Gastroesophageal sphincter (tissue), 4 donors: ENCODE measurements at regions not wholly inside any gene's neighbourhood (a gene's known extent, or its start where the extent isn't known, plus 50 kb on each side); places are given as distances from the start of the nearest gene placed in this dataset.

Experiments used
- ATAC-seq: fragments of 150-250 bp; one replicate; pipeline ENCODE4 v1.9.1; 2016; ENCODE audit warnings: mild to moderate bottlenecking, moderate library complexity
- H3K27ac ChIP-seq, 4 donors: fragments of 200-600 bp; sonication (generic) in 3 of 4; 1 replicate in 3 of 4; 2 replicates in 1 of 4; pipeline ENCODE4 v1.5.1; 2016 to 2019
- H3K27me3 ChIP-seq: fragments of 200-600 bp; sonication (generic); one replicate; pipeline ENCODE4 v1.5.1; 2019
- H3K36me3 ChIP-seq, 2 donors: fragments of 200-600 bp; sonication (generic); one replicate each; pipeline ENCODE4 v1.5.1; 2019; ENCODE audit warnings: control low read depth in 1 of 2
- H3K4me1 ChIP-seq, 3 donors: fragments of 200-600 bp; sonication (generic); 1 replicate in 2 of 3; 2 replicates in 1 of 3; pipeline ENCODE4 v1.5.1; 2016 to 2019; ENCODE audit warnings: control low read depth in 2 of 3
- H3K4me3 ChIP-seq, 2 donors: fragments of 200-600 bp; sonication (generic); one replicate each; pipeline ENCODE4 v1.5.1; 2019; ENCODE audit warnings: mild to moderate bottlenecking in 1 of 2, moderate library complexity in 1 of 2
- H3K9me3 ChIP-seq, 3 donors: fragments of 200-600 bp; sonication (generic); one replicate each; pipeline ENCODE4 v1.5.1; 2017 to 2019; ENCODE audit warnings: control low read depth in 2 of 3
- EP300 ChIP-seq: sonication (generic); formaldehyde crosslinking; IDR thresholded peaks from one replicate; pipeline ENCODE4 v1.6.1; 2017; ENCODE audit warnings: antibody characterized with exemption, mild to moderate bottlenecking
- POLR2A ChIP-seq, 2 donors: fragments of 450-650 bp; IDR thresholded peaks; one replicate each; pipeline ENCODE4 v1.6.1; 2017; ENCODE audit warnings: antibody characterized with exemption in 2 of 2, mild to moderate bottlenecking in 2 of 2, moderate library complexity in 1 of 2
- POLR2AphosphoS5 ChIP-seq: sonication (generic); formaldehyde crosslinking; IDR thresholded peaks from one replicate; pipeline ENCODE4 v1.6.1; 2017; ENCODE audit warnings: antibody characterized with exemption
- WGBS, 2 donors: methylation state at CpG; one replicate each; pipeline ENCODE4 v1.1.5; 2018; ENCODE audit warnings: low coverage in 1 of 2; 5-methylcytosine and 5-hydroxymethylcytosine counted together
- TF ChIP-seq, protein P1 (sequence below), 4 experiments: fragments of 200-600 bp in 2 of 4; fragments of 450-650 bp in 2 of 4; sonication (generic) in 1 of 4; IDR thresholded peaks; one replicate each; pipeline ENCODE4 v1.5.1; 2017 to 2019; ENCODE audit warnings: antibody characterized with exemption in 4 of 4, mild to moderate bottlenecking in 2 of 4, moderate library complexity in 2 of 4

DNA sequence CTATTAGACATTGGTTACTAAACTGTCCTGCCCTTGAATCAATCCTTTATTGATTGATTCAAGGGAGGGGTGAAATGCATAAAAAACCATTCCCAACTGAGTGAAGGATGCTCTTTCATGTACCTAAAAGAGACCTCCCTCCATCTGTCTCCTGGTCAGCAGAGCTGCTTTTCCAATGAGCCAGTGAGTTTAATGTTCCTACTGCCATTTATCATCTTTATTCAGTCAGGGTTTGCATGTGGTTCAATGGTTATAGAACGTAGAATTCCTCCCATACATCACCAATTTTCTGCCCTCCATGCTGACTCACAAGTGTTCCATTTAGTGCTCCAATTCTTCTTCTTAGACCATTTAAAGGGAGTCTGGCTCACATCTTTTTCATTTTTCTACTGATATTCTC, 199.1 kb upstream of the PCSK5 start:
- H3K4me1 ChIP-seq: no peaks in the 10 kb centered on the region
- ATAC-seq: no peak
- WGBS, 2 donors: 50 to 75% methylated on average over 1 of the region's 1 CpG
- H3K4me3 ChIP-seq: no peak overlapping the region
- no peak overlapping the region for H3K27ac ChIP-seq
- H3K36me3 ChIP-seq: no peaks in the 10 kb centered on the region
- no peaks in the 10 kb centered on the region for H3K27me3 ChIP-seq
- no peaks in the 10 kb centered on the region for H3K9me3 ChIP-seq
- no peak for TF ChIP-seq POLR2A (IDR thresholded peaks at IDR 0.05)
- TF ChIP-seq, protein P1, sequence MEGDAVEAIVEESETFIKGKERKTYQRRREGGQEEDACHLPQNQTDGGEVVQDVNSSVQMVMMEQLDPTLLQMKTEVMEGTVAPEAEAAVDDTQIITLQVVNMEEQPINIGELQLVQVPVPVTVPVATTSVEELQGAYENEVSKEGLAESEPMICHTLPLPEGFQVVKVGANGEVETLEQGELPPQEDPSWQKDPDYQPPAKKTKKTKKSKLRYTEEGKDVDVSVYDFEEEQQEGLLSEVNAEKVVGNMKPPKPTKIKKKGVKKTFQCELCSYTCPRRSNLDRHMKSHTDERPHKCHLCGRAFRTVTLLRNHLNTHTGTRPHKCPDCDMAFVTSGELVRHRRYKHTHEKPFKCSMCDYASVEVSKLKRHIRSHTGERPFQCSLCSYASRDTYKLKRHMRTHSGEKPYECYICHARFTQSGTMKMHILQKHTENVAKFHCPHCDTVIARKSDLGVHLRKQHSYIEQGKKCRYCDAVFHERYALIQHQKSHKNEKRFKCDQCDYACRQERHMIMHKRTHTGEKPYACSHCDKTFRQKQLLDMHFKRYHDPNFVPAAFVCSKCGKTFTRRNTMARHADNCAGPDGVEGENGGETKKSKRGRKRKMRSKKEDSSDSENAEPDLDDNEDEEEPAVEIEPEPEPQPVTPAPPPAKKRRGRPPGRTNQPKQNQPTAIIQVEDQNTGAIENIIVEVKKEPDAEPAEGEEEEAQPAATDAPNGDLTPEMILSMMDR (IDR thresholded peaks at IDR 0.05): no peak
- TF ChIP-seq EP300: no peak
- no peak for TF ChIP-seq POLR2AphosphoS5

DNA sequence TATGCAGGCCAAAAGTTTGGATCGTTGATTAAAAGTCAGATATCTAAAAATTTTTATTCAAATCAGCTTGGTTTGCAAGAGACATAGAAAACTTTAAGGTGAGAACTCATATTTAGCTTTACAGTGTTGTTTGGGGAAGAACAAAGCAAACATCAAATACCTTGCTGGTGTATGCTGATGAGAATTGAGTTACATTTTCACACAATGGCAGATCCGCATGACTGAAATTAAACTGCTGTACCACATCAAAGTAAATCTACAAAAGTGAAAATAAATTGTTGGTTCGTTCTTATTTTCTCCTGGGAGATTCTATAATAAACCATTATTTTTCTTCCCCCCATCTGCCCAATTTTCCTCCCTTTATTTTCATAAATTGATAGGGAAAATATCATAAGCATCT, 198.2 kb upstream of the PCSK5 start:
- H3K36me3 ChIP-seq: no peaks in the 10 kb centered on the region
- H3K4me1 ChIP-seq: no peaks in the 10 kb centered on the region
- H3K9me3 ChIP-seq: no peaks in the 10 kb centered on the region
- WGBS, 2 donors: 76 to 95% methylated on average over 3 of the region's 3 CpGs
- TF ChIP-seq, protein P1 (IDR thresholded peaks at IDR 0.05): no peak
- TF ChIP-seq POLR2AphosphoS5: no peak
- no peak for TF ChIP-seq POLR2A (IDR thresholded peaks at IDR 0.05)
- no peak for TF ChIP-seq EP300
- H3K27ac ChIP-seq: no peak overlapping the region
- no peak for ATAC-seq
- no peak overlapping the region for H3K4me3 ChIP-seq
- H3K27me3 ChIP-seq: no peaks in the 10 kb centered on the region

DNA sequence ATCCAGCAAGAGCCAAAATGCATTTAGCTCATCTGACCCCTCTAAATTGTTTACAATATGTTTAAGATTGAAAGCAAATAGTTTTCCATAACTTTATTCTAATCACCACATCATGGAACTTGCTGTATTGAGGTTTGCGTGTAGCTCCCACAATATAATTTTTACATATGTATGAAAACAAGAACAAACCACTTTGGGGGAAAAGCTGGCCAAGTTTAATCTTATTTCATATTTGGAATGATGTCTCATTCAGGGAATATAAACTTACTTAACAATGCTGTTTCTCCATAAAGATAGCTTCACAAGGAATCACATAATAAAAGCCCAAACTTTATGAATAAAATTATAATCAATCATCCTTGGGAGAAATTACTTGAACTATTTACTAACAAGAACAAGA, 194.6 kb upstream of the PCSK5 start:
- ATAC-seq: no peak
- Histone ChIP-seq H3K27me3 (no peaks in the 10 kb centered on the region), H3K4me3 (no peak overlapping the region), H3K36me3 (no peaks in the 10 kb centered on the region), H3K27ac (no peak overlapping the region), H3K9me3 (no peaks in the 10 kb centered on the region), H3K4me1 (no peaks in the 10 kb centered on the region)
- WGBS, 2 donors: 0 to 75% methylated on average over 1 of the region's 1 CpG
- TF ChIP-seq POLR2AphosphoS5: no peak
- TF ChIP-seq, protein P1 (IDR thresholded peaks at IDR 0.05): no peak
- no peak for TF ChIP-seq EP300
- TF ChIP-seq POLR2A (IDR thresholded peaks at IDR 0.05): no peak

DNA sequence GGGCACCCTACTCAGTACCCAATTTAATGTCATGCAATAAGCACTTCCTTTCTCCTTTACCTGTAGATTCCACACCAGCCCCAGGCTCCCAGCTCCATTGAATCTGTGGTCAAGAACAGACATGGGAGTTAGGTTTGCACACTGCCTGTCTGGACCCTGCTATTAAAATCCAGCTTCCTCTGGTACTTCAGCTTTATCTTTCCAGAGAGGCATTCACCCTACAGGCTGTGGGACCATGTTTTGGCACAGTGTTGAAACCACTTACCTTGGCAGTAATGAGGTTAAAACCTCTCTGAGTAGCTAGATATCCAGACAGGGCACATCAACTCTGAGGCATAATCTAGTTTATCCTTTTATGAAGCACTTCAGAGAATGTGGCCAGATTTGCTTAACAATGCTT, 191.5 kb upstream of the PCSK5 start:
- H3K4me1 ChIP-seq: no peaks in the 10 kb centered on the region
- TF ChIP-seq POLR2A (IDR thresholded peaks at IDR 0.05) (no peak), EP300 (no peak), POLR2AphosphoS5 (no peak)
- TF ChIP-seq, protein P1 (IDR thresholded peaks at IDR 0.05): no peak

DNA sequence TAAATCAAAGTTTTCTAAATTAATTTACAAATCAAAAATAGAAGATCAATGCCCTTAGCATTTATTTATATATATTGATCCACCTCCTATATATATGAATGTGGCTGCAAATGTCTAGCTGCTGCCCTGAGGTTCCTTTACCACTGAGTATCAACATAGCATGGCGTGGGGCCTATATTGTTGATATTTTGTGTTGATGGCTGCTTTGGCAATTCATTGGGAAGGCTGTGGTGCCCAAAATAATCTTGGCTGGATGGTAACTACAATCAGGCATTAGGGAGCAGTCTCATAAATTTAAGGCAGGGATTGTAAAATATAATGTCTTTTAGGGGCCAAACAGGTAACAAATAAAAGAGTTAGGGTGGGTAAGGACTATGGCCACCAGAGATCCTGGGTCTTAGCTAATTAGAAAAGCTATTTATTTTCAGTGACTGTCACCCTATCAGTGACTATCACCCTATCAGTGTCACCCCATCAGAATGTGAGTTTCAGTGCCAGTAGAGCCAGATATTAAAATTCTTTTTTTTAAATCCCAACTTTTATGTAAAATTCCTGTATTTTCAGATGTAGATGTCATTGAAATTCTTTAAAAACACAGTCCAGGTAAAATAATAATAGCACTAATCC, 190.7 kb upstream of the PCSK5 start:
- H3K4me1 ChIP-seq: no peaks in the 10 kb centered on the region
- WGBS, 2 donors: 80 to 86% methylated on average over 1 of the region's 1 CpG
- no peaks in the 10 kb centered on the region for H3K36me3 ChIP-seq
- no peak for TF ChIP-seq EP300
- TF ChIP-seq, protein P1 (IDR thresholded peaks at IDR 0.05): no peak
- no peak for TF ChIP-seq POLR2AphosphoS5
- H3K27ac ChIP-seq: no peak overlapping the region
- no peak overlapping the region for H3K4me3 ChIP-seq
- H3K27me3 ChIP-seq: no peaks in the 10 kb centered on the region
- ATAC-seq: no peak
- no peaks in the 10 kb centered on the region for H3K9me3 ChIP-seq

More for the DNA sequence above, 191.5 kb upstream of the PCSK5 start:
- ATAC-seq: no peak
- Histone ChIP-seq H3K27me3 (no peaks in the 10 kb centered on the region), H3K4me3 (no peak overlapping the region), H3K27ac (no peak overlapping the region), H3K36me3 (no peaks in the 10 kb centered on the region), H3K9me3 (no peaks in the 10 kb centered on the region)
